ENCODE measurements at regions not wholly inside any gene's neighbourhood (a gene's known extent, or its start where the extent isn't known, plus 50 kb on each side); places are given as distances from the start of the nearest gene placed in this dataset.
"Not testable (repeated sequence)": the region's sequence is repeated elsewhere in the genome, so short reads cannot be mapped to it uniquely, and the experiment has no call there.

DNA sequence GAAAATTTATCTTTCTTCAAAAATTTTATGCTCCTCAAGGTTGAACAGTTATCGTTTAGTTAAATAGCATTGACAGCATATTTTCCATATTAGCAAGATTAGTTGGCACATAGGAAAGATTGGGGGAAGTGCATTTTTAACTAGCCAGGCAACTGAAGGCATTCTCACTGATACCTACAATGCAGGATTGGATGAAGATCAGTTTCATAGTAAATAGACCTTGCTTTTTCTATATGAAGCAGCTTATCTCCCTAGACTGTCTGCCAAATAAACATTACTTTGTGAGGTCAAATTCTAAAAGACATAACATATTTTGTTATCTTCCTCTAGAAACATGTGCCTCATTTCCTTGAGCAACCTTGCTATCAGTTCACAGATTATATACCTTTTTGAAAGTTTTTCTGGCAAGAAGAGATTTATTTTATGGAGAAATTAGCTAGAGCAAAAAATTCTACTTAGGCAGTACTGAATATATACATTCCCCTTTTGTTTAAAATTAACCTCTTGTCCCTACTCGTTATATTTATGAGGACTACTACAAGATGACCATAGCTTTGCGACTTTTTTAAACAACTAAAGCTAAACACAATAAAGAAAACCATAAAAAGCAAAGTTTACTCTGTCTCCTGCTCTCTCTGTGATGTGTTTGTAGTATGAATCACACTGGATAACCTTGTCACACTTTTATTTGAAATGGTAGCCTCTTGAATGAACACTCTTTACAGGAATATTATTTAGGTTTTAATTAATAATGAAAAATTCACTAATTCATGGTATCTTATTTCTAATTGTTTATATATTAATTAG, 654.9 kb upstream of the TBL1XR1 start:
- DNase-seq (ENCODE audit: low read depth): no peak

DNA sequence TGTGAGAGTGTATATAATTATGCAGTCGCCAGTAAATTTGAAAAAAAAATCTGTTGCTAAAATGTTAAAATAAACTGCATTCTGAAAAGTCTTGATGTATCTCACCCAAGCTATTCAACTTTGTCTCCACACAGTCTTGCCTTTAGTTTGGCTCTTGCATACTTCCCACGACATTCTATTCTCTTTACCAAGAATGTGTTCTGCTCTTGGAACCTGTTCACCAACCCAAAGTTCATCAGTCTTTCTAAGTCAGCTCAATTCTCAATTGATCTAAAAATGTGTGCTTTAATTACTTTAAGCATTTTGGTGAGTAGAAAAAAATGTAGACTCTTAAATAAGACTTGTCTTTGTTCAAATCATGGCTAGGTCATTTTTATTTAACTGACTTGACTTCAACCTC, 657.7 kb upstream of the TBL1XR1 start:
- DNase-seq (ENCODE audit: low read depth): no peak

- DNase-seq (ENCODE audit: low read depth): no peak
These were observed 662.9 kb upstream of the TBL1XR1 start for GRCh38 chr3:177860184-177860583.

GRCh38 chr3:177862962-177863491, 665.7 kb upstream of the TBL1XR1 start:
- DNase-seq (ENCODE audit: low read depth): no peak

DNA sequence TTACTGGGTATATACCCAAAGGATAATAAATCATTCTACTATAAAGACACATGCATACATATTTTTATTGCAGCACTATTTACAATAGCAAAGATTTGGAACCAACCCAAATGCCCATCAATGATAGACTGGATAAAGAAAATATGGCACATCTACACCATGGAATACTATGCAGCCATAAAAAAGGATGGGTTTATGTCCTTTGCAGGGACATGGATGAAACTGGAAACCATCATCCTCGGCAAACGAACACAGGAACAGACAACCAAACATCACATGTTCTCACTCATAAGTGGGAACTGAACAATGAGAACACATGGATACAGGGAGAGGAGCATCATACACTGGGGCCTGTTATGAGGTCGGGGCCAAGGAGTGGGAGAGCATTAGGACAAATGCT, 665.0 kb upstream of the KCNMB2 start:
- not testable (repeated sequence) for DNase-seq (ENCODE audit: low read depth)

DNA sequence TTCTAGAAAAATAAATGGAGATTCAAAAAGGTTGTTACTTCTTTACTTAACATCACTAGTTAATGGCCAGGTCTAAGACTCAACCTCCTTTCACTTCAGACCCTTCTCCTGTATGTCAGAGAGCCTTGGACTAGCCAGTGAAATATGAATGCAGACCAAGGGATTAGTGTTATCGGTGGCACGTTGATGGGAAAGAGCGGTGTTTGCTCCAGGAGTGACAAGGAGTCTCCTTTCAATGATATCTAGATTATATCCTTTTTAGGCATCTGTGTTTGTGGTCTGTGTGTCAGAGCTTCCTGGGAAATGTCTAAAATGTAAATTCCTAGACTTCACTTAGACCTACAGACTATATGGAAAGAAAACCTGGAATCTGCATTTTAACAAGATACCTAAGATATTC, 658.0 kb upstream of the KCNMB2 start:
- DNase-seq (ENCODE audit: low read depth): no peak

DNA sequence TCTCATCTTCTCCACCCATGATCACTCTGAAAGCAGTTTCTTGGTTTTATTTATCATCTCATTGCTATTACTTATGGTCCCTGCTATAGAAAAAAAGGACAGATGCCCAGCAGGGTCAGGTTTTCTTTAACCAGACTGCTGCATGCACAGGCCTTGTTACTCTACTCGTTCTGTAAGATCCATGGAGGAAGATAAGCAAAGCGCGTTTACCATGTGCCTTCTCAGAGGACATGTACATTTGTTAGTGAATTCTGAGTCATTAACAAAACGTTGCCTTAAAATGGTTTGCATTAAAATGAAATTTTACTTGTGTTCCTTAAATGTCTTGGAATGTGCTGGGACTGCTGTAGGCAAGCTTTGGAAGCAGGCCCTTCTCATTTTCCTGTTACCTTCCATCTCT, 657.3 kb upstream of the KCNMB2 start:
- no peak for DNase-seq (ENCODE audit: low read depth)

DNA sequence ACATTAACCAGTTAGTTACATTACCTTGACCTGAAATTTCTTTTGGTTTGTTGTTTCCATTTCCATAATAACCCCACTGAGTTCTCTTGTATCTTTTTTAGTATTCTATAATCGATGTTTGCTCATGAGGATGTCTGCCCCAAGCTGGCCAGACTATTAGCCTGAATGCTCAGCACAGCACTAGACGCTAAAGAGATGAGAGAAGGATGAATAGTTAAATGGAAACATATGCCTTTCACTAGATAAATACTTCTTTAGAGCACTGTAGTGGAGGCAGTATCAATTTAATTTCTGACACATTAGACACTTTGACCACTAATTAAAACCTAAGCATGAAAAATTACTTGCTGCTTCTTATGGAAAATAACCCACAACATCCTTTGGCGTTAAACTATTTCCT, 654.9 kb upstream of the KCNMB2 start:
- no peak for DNase-seq (ENCODE audit: low read depth)

- no peak for DNase-seq (ENCODE audit: low read depth)
These were observed 654.0 kb upstream of the KCNMB2 start for GRCh38 chr3:177882124-177882648.

DNA sequence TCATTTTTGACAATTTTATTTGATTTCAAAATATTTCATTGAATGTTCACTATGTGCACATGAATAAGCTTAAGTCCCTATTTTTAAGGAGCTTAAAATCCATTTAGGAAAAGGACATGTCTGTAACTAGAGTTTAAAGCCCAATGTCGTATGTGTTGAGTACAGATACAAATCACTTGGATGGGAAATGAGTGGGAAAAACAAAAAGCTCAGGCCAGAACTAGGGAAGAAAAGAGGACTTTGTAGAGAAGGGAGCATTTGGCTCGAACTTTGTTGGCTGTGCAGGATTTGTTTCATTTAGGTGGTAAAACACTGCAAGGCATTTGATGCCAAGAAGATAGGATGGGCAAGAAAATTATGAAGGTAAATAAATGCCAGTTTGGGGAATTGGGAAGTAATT, 653.1 kb upstream of the KCNMB2 start:
- DNase-seq (ENCODE audit: low read depth): no peak

- DNase-seq (ENCODE audit: low read depth): no peak
These were observed 652.3 kb upstream of the KCNMB2 start for GRCh38 chr3:177883957-177884356.

- DNase-seq (ENCODE audit: low read depth): no peak
These were observed 651.2 kb upstream of the KCNMB2 start for GRCh38 chr3:177885063-177885462.

- DNase-seq (ENCODE audit: low read depth): no peak
These were observed 649.7 kb upstream of the KCNMB2 start for GRCh38 chr3:177886501-177886900.

DNA sequence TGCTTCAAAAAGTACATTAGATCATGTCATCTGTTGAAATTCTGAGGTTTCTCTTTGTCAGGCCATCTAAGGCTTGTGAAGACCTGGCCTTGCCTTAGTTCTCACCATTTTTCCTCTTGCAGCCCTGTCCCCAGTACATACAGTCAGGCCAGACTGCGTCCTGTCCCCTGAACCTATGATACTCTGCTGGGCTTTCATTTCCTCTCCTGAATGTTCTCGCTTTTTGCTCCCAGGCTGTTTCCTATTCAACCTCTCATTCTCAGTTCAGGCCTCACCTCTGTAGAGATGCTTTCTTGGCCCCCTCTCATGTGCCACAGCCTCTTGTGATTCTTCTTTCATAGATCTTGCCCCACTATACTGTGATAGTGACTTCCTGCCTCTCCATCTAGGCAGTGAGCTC, 648.8 kb upstream of the KCNMB2 start:
- DNase-seq (ENCODE audit: low read depth): no peak

- no peak for DNase-seq (ENCODE audit: low read depth)
These were observed 647.1 kb upstream of the KCNMB2 start for GRCh38 chr3:177889161-177889560.

GRCh38 chr3:177889652-177890358, 646.4 kb upstream of the KCNMB2 start:
- no peak for DNase-seq (ENCODE audit: low read depth)

- DNase-seq (ENCODE audit: low read depth): no peak
These were observed 645.9 kb upstream of the KCNMB2 start for GRCh38 chr3:177890359-177890683.

- not testable (repeated sequence) for DNase-seq (ENCODE audit: low read depth)
These were observed 644.7 kb upstream of the KCNMB2 start for GRCh38 chr3:177891569-177891968.

GRCh38 chr3:177893331-177893730, 642.9 kb upstream of the KCNMB2 start:
- DNase-seq (ENCODE audit: low read depth): no peak

- no peak for DNase-seq (ENCODE audit: low read depth)
These were observed 642.0 kb upstream of the KCNMB2 start for GRCh38 chr3:177894081-177894728.

GRCh38 chr3:177898185-177898584, 638.1 kb upstream of the KCNMB2 start:
- no peak for DNase-seq (ENCODE audit: low read depth)

DNA sequence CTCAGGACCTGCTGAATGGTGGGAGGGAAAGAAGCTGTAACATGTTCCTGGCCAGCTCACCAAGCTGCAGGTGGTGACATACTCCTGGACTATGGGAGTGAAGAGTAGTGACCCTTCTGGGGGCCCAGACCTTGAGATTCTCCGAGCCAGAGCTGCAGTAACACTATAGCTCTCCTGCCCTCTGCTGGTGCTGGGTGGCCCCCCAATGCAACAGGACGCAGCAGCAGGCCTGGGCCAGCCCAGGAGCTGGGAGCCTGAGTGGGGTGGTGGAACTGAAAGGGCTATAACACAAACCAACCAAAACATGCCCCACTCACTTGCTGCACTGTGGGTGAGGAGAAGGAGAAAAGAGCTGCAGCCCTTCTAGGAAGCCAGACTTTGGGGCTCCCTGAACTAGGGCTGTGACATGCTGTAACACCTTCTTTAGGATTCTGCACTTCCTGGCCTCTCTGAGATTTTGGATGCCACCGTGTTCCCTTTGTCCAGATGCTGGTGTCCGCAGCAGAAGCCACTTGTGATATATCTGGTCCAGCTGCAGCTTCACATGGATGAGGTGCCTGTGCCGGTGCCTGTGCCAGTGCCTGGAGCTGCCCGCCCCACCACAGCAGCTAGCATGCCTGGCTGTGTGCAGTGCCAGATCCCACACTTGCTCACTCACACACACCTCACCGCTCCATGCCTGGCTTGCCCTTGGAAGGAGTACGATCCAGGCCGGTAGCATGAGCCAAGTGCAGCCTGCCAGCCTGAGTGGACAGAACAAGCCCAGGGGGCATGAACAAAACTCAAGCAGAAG, 636.8 kb upstream of the KCNMB2 start:
- DNase-seq (ENCODE audit: low read depth): no peak
